ENCODE measurements at regions not wholly inside any gene's neighbourhood (a gene's known extent, or its start where the extent isn't known, plus 50 kb on each side); places are given as distances from the start of the nearest gene placed in this dataset.

GRCh38 chr18:78665644-78666043 is 314.0 kb upstream of the SALL3 start:
- TF ChIP-seq CTCF (IDR thresholded peaks at IDR 0.05; ENCODE audit: low read depth, low read length) (no peak), POLR2A (IDR thresholded peaks at IDR 0.05; ENCODE audit: extremely low read depth, insufficient read length) (no peak), MYC (IDR thresholded peaks at IDR 0.05; ENCODE audit: low read depth, low read length) (no peak)
- TF ChIP-seq, protein P1, sequence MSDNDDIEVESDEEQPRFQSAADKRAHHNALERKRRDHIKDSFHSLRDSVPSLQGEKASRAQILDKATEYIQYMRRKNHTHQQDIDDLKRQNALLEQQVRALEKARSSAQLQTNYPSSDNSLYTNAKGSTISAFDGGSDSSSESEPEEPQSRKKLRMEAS (IDR thresholded peaks at IDR 0.05; ENCODE audit: low read depth, low read length) = no peak
